GM19193 (cell line): ENCODE measurements at regions not wholly inside any gene's neighbourhood (a gene's known extent, or its start where the extent isn't known, plus 50 kb on each side); places are given as distances from the start of the nearest gene placed in this dataset.

Experiments used
- POLR2A ChIP-seq: IDR thresholded peaks from 4 replicates; pipeline ENCODE4 v1.6.1; 2011; ENCODE audit not compliant: insufficient read depth, insufficient read length; ENCODE audit errors: extremely low read depth

DNA sequence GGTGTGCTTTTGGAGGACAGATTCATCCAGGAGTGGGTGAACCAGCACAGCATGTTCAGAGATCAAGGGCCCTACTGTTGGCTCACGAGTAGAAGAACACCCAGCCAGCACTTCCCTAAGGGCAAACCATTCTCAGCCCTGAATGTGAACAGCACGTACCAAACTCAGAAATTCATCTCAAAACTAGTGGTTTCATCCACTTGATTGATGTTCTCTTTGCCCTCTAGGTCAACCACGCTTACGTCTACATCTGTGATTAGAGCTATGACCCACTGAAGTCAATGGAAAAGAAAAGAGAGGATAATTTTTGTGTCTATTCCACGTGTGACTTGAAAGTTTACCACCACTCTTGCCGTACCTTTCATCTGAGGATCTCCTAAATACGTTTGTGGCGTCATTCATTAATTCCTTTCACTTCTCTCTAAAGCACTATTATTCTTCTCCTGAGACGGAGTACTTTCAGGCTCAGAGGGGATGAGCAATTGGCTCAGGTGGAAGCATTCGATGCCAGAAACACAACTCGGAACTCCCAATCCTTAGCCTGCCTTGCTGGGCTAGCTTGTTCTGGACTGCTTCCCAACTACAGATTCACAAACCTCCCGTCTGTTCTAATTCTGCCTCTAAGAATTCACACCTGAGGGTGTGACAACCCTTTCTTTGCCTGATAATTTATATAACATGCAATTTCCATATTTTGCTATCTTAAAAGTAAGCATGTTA is 57.3 kb upstream of the HIVEP3 start:
- TF ChIP-seq POLR2A = no peak

DNA sequence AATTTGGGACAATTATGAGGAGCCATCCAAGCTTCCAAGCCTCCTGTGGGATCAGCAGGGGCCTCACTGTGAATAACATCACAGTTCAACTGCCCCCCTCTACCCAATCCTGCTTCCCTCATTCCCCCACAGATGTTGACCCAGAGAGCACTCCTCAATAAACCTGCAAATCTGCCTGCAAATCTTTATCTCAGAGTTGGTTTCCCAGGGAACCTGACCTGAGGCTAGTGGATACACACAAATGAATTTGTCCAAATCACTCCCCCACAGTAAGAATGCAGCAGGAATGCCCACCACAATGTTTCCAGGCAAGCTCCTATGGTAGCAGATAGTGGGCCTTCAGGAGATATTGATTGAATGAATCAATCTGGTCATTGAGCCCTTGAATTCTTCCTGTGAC is 56.4 kb upstream of the HIVEP3 start:
- no peak for TF ChIP-seq POLR2A
